HEK293 (cell line): ENCODE measurements at regions not wholly inside any gene's neighbourhood (a gene's known extent, or its start where the extent isn't known, plus 50 kb on each side); places are given as distances from the start of the nearest gene placed in this dataset.

Source experiments
- CTCF ChIA-PET: fragments of 350-600 bp; formaldehyde crosslinking; extraction: SDS; loops from one replicate; lab custom pipeline; 2021; ENCODE audit warnings: antibody characterized with exemption; lab: Yijun Ruan, JAX
- POLR2A ChIA-PET: fragments of 300-600 bp; formaldehyde crosslinking; extraction: SDS; loops from one replicate; lab custom pipeline; 2020; ENCODE audit warnings: antibody characterized with exemption, inconsistent platforms; lab: Yijun Ruan, JAX
- H3K27ac ChIP-seq: fragments of 200-500 bp; sonication (Bioruptor generic); 2 replicates; pipeline ENCODE4 v1.5.1; 2014; ENCODE audit warnings: low read depth, low read length, control low read depth, inconsistent platforms; ENCODE audit errors: extremely low read depth
- H3K36me3 ChIP-seq, 2 experiments: fragments of 200-500 bp in 1 of 2; sonication (Bioruptor generic) in 1 of 2; 1 replicate in 1 of 2; 2 replicates in 1 of 2; pipeline ENCODE4 v1.5.1; 2014 to 2017; ENCODE audit warnings: inconsistent platforms in 2 of 2, low read length in 2 of 2; ENCODE audit not compliant: control insufficient read depth in 2 of 2, insufficient read depth in 1 of 2
- H3K4me1 ChIP-seq: fragments of 200-500 bp; sonication (Bioruptor generic); 2 replicates; pipeline ENCODE4 v1.5.1; 2014; ENCODE audit warnings: mild to moderate bottlenecking, low read length, inconsistent platforms; ENCODE audit not compliant: control insufficient read depth, insufficient read depth
- H3K4me3 ChIP-seq: 2 replicates; pipeline ENCODE4 v1.5.1; 2011; ENCODE audit warnings: low read depth, mild to moderate bottlenecking, control low read depth, low read length, moderate library complexity
- H3K9me3 ChIP-seq: fragments of 200-500 bp; sonication (Bioruptor generic); 2 replicates; pipeline ENCODE4 v1.5.1; 2014; ENCODE audit warnings: low read depth, low read length, inconsistent platforms; ENCODE audit not compliant: control insufficient read depth, insufficient read depth
- BCL11B ChIP-seq: fragments of 450-650 bp; formaldehyde crosslinking; IDR thresholded peaks from 2 replicates; pipeline ENCODE4 v1.5.1; 2016; ENCODE audit warnings: low read depth, missing biosample characterization, missing genetic modification characterization
- GLI4 ChIP-seq: fragments of 450-650 bp; formaldehyde crosslinking; IDR thresholded peaks from 2 replicates; pipeline ENCODE4 v1.5.1; 2016; ENCODE audit warnings: missing biosample characterization, missing genetic modification characterization
- GLIS1 ChIP-seq: fragments of 450-650 bp; formaldehyde crosslinking; IDR thresholded peaks from 2 replicates; pipeline ENCODE4 v1.5.1; 2016; ENCODE audit warnings: missing biosample characterization, missing genetic modification characterization
- HOXD13 ChIP-seq: sonication (generic); formaldehyde crosslinking; IDR thresholded peaks from 2 replicates; pipeline ENCODE4 v1.8.0; 2022; ENCODE audit warnings: missing genetic modification reagents, borderline replicate concordance
- IKZF3 ChIP-seq: fragments of 450-650 bp; IDR thresholded peaks from 2 replicates; pipeline ENCODE4 v1.5.0; 2018; ENCODE audit warnings: missing biosample characterization, mild to moderate bottlenecking, missing genetic modification characterization, moderate library complexity
- KLF1 ChIP-seq: fragments of 450-650 bp; formaldehyde crosslinking; IDR thresholded peaks from 2 replicates; pipeline ENCODE4 v1.5.1; 2016; ENCODE audit warnings: missing biosample characterization, missing genetic modification characterization
- KLF16 ChIP-seq: fragments of 450-650 bp; formaldehyde crosslinking; IDR thresholded peaks from 2 replicates; pipeline ENCODE4 v1.5.1; 2017; ENCODE audit warnings: missing biosample characterization, missing genetic modification characterization
- SCRT2 ChIP-seq: fragments of 450-650 bp; formaldehyde crosslinking; IDR thresholded peaks from 2 replicates; pipeline ENCODE4 v1.5.1; 2016; ENCODE audit warnings: missing biosample characterization, missing genetic modification characterization
- ZBTB17 ChIP-seq: fragments of 450-650 bp; formaldehyde crosslinking; IDR thresholded peaks from 2 replicates; pipeline ENCODE4 v1.5.1; 2016; ENCODE audit warnings: missing biosample characterization, missing genetic modification characterization
- ZBTB20 ChIP-seq: fragments of 450-650 bp; formaldehyde crosslinking; IDR thresholded peaks from 2 replicates; pipeline ENCODE4 v1.5.1; 2016; ENCODE audit warnings: missing biosample characterization, missing genetic modification characterization
- ZBTB21 ChIP-seq: fragments of 450-650 bp; formaldehyde crosslinking; IDR thresholded peaks from 2 replicates; pipeline ENCODE4 v1.5.1; 2017; ENCODE audit warnings: missing biosample characterization, missing genetic modification characterization
- ZFP41 ChIP-seq: fragments of 450-650 bp; formaldehyde crosslinking; IDR thresholded peaks from 2 replicates; pipeline ENCODE4 v1.5.1; 2016; ENCODE audit warnings: missing biosample characterization, missing genetic modification characterization, borderline replicate concordance
- ZFP69B ChIP-seq: fragments of 450-650 bp; formaldehyde crosslinking; IDR thresholded peaks from 2 replicates; pipeline ENCODE4 v1.5.1; 2016; ENCODE audit warnings: missing biosample characterization, missing genetic modification characterization
- ZNF155 ChIP-seq: fragments of 450-650 bp; formaldehyde crosslinking; IDR thresholded peaks from 2 replicates; pipeline ENCODE4 v1.5.1; 2016; ENCODE audit warnings: missing biosample characterization, missing genetic modification characterization
- ZNF18 ChIP-seq: fragments of 450-650 bp; formaldehyde crosslinking; IDR thresholded peaks from 2 replicates; pipeline ENCODE4 v1.5.1; 2016; ENCODE audit warnings: missing biosample characterization, missing genetic modification characterization
- ZNF514 ChIP-seq: fragments of 450-650 bp; formaldehyde crosslinking; IDR thresholded peaks from 2 replicates; pipeline ENCODE4 v1.5.1; 2016; ENCODE audit warnings: missing biosample characterization, missing genetic modification characterization
- ZNF518A ChIP-seq: fragments of 450-650 bp; formaldehyde crosslinking; conservative IDR thresholded peaks from 2 replicates; pipeline ENCODE4 v1.5.1; 2016; ENCODE audit warnings: low read depth, missing biosample characterization, missing genetic modification characterization
- ZNF530 ChIP-seq: fragments of 450-650 bp; formaldehyde crosslinking; IDR thresholded peaks from 2 replicates; pipeline ENCODE4 v1.5.1; 2016; ENCODE audit warnings: low read depth, missing biosample characterization, missing genetic modification characterization
- ZNF610 ChIP-seq: fragments of 450-650 bp; formaldehyde crosslinking; IDR thresholded peaks from 2 replicates; pipeline ENCODE4 v1.5.1; 2016; ENCODE audit warnings: missing biosample characterization, missing genetic modification characterization, borderline replicate concordance
- ZNF624 ChIP-seq: fragments of 450-650 bp; formaldehyde crosslinking; IDR thresholded peaks from 2 replicates; pipeline ENCODE4 v1.5.1; 2017; ENCODE audit warnings: missing biosample characterization, missing genetic modification characterization
- ZNF626 ChIP-seq: fragments of 450-650 bp; sonication (Bioruptor Pico); formaldehyde crosslinking; IDR thresholded peaks from 2 replicates; pipeline ENCODE4 v1.5.1; 2018; ENCODE audit warnings: missing biosample characterization, missing genetic modification characterization, inconsistent platforms
- ZNF629 ChIP-seq: fragments of 450-650 bp; formaldehyde crosslinking; IDR thresholded peaks from 2 replicates; pipeline ENCODE4 v1.5.1; 2017; ENCODE audit warnings: missing biosample characterization, missing genetic modification characterization
- ZNF658 ChIP-seq: fragments of 450-650 bp; formaldehyde crosslinking; IDR thresholded peaks from 2 replicates; pipeline ENCODE4; 2016; ENCODE audit warnings: missing biosample characterization, missing genetic modification characterization
- ZNF830 ChIP-seq: fragments of 450-650 bp; IDR thresholded peaks from 2 replicates; pipeline ENCODE4 v1.5.0; 2018; ENCODE audit warnings: missing biosample characterization, missing genetic modification characterization, low read depth, mild to moderate bottlenecking, moderate library complexity
- ZSCAN23 ChIP-seq: fragments of 450-650 bp; formaldehyde crosslinking; IDR thresholded peaks from 2 replicates; pipeline ENCODE4 v1.5.1; 2016; ENCODE audit warnings: missing biosample characterization, missing genetic modification characterization
- ZSCAN4 ChIP-seq: fragments of 450-650 bp; formaldehyde crosslinking; IDR thresholded peaks from 2 replicates; pipeline ENCODE4 v1.5.1; 2017; ENCODE audit warnings: missing biosample characterization, missing genetic modification characterization

GRCh38 chr5:175288048-175288621 lies 155.8 kb downstream of the DRD1 start (continued):
- TF ChIP-seq BCL11B (tag by site-specific recombination) (no peak), GLI4 (tag by site-specific recombination) (no peak), HOXD13 (CRISPR knock-in tag) (peak; percentile 73; the same call in 1 of the 2 replicates), ZBTB20 (0 out of 2 replicates have a peak, but pooled peaks have one; percentile 30)

- no peaks in the 10 kb centered on the region for H3K9me3 ChIP-seq
- no peaks in the 10 kb centered on the region for H3K36me3 ChIP-seq
- ChIA-PET POLR2A (no interaction called here), CTCF (no interaction called here)
- no peak overlapping the region for H3K4me3 ChIP-seq
- H3K4me1 ChIP-seq: peaks cover 8% of the 10 kb centered on the region
- TF ChIP-seq ZNF518A: no peak
- TF ChIP-seq IKZF3: no peak
- no peak for TF ChIP-seq GLIS1 (tag by site-specific recombination)
- TF ChIP-seq ZFP69B (tag by site-specific recombination): no peak
- no peak for TF ChIP-seq ZSCAN4 (tag by site-specific recombination)
- TF ChIP-seq ZNF530 (tag by site-specific recombination): no peak
- no peak for TF ChIP-seq ZNF626 (tag by site-specific recombination)
- TF ChIP-seq ZBTB21: no peak
- TF ChIP-seq KLF16 (tag by site-specific recombination): no peak
- no peak for TF ChIP-seq ZFP41 (tag by site-specific recombination)
- no peak for TF ChIP-seq ZNF658 (tag by site-specific recombination)
- TF ChIP-seq ZNF624 (tag by site-specific recombination): no peak
- TF ChIP-seq ZNF830 (tag by site-specific recombination): no peak
- TF ChIP-seq SCRT2: no peak
- TF ChIP-seq ZBTB17 (tag by site-specific recombination): no peak
- H3K27ac ChIP-seq: no peak overlapping the region
Measured at GRCh38 chr5:175286981-175287380, 157.0 kb downstream of the DRD1 start.

- Histone ChIP-seq H3K36me3 (no peaks in the 10 kb centered on the region), H3K4me1 (peaks cover 8% of the 10 kb centered on the region), H3K9me3 (no peaks in the 10 kb centered on the region), H3K4me3 (no peak overlapping the region), H3K27ac (no peak overlapping the region)
- ChIA-PET POLR2A (no interaction called here), CTCF (interaction anchor here (0.8 to 1.2 kb wide), 2 partner anchors 94 to 124 kb away, joined by 3 read pairs; no protein-coding TSS in a partner anchor)
- TF ChIP-seq ZSCAN23 (tag by site-specific recombination) (no peak), ZNF629 (tag by site-specific recombination) (no peak), ZNF18 (tag by site-specific recombination) (no peak), ZNF610 (tag by site-specific recombination) (no peak), ZFP69B (tag by site-specific recombination) (no peak), ZNF514 (tag by site-specific recombination) (no peak), KLF1 (tag by site-specific recombination) (no peak), ZNF155 (no peak)
Measured at GRCh38 chr5:175285261-175285660, 158.7 kb downstream of the DRD1 start.
